Right ventricle myocardium superior (tissue), 1 donor: ENCODE measurements at regions not wholly inside any gene's neighbourhood (a gene's known extent, or its start where the extent isn't known, plus 50 kb on each side); places are given as distances from the start of the nearest gene placed in this dataset.

ENCODE experiments used
- ATAC-seq: fragments of 200-7000 bp; cut with Tn5 transposase; one replicate; pipeline ENCODE4 v1.9.1; 2020; ENCODE audit warnings: mild to moderate bottlenecking; ENCODE audit not compliant: poor library complexity
- DNase-seq: peaks from one replicate; pipeline ENCODE4 v3.0.0-alpha.2; 2020
- intact Hi-C: fragments of 100-400 bp; cut with DNase I; formaldehyde crosslinking; loops from one replicate; pipeline ENCODE4 v1.11.2; 2022
- donor health status: DM: no; HTN: yes; CAD: no; lungs with severe emphysema.

DNA sequence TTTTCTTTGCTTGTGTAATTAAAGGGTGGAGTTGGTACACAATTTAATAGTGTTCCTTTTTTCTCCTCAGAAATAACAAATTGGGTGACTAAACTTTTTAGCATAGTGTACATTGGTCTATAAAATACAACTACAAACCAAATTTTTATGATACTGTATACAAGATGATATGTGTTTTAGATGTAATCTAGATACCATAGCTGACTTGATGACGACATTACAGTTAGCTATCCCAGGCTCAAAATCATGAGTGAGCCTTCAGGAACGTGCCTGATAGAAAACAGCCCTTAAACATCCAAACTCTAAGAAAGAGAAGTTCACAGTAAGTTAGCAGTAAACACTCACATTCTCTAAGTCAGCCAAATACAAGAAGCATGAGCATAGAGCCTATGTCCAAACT lies 99.0 kb upstream of the SSTR1 start:
- ATAC-seq = no peak
- intact Hi-C loops = no loop called here
- no peak for DNase-seq

DNA sequence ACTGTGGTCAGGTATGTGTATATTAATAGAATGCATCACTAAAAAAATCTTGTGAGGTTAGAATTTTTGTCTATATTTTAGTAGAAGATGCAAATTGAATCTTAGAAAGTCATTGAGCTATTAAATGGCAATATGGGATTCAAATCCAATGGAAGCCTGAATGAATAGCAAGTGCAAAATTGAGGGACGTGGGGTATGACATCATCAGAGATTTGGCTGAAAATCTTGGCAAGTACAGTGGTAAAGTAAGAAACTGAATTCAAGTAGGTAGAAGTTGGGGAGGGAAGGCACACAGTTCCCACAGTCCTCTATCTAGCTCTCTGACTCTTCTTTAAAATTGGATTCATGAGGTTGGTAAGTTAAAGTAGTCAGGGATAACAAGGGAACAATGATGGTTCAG lies 97.4 kb upstream of the SSTR1 start:
- ATAC-seq (no peak), DNase-seq (no peak)
- intact Hi-C loops = no loop called here

DNA sequence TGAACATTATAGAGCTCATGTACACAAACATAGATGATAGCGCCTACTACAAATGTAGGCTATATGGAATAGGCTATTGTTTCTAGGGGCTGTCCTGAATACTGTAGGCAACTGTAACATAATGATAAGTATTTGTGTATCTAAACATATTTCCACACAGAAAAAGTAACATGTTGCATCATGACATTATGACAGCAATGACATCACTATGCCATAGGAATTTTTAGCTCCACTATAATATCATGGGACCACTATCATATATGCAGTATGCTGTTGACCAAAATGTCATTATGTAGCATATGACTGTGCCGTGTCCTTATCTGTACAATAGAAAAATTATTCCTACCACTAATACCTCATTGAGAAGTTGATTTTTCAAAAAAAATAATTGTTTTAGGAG lies 96.7 kb upstream of the SSTR1 start:
- ATAC-seq (no peak), DNase-seq (no peak)
- intact Hi-C loops = no loop called here

DNA sequence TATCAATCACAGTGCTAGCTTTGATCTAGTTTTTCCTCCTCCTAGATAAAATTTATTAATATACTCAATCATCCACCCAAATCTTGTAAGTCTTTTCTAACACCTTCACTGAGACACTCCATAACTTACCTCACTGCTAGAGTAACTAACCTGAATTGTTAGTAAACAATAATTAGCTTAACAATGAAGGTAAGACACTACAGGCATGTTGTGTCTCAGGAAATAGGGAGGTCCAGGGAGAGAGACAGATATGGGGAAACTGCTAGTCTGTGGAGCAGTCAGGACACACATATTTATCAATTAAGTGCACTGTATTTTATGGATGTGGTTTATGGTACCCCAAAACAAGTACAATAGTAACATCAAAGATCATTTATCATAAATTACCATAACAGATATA lies 94.2 kb upstream of the SSTR1 start:
- intact Hi-C loops = no loop called here
- ATAC-seq (no peak), DNase-seq (no peak)

DNA sequence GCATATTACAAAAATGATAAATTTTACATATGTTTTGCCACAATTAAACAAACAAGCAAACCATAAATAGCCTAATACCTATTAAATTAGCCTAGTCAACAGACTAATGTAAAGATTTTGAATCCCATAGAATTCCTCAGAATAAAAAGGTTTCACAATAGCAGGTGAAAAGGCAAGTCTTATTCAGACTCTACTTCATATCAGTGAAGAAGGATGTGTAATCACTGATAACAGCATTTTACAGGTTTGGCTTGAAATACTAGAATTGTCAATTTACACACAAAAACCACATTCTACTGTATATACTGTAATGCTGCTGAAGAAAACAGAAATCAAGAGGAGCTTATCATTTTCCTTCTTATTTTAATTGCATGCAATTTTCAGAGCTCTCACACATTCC lies 90.8 kb upstream of the SSTR1 start:
- ATAC-seq (no peak), DNase-seq (no peak)

DNA sequence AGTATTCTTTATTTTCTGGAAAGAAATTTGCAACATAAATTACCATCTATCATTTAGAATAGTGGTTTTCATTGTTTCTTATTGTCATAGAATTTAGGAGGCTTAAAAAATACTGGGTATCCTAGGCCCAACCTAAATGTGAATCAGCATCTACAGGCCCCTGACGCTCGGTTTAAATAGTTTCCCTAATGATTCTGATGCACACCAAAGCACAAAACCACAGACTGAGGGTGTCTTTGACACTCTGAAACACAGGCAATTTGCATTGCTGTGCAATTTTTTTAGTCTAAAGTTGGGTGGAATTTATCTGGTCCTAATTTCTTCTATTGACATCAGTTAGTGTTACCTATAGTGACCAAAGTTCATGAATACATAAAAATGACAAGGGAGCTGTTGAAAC lies 87.6 kb upstream of the SSTR1 start:
- DNase-seq = no peak
- ATAC-seq = no peak
- intact Hi-C loops = no loop called here

More for the DNA sequence above, 90.8 kb upstream of the SSTR1 start:
- intact Hi-C loops = no loop called here

DNA sequence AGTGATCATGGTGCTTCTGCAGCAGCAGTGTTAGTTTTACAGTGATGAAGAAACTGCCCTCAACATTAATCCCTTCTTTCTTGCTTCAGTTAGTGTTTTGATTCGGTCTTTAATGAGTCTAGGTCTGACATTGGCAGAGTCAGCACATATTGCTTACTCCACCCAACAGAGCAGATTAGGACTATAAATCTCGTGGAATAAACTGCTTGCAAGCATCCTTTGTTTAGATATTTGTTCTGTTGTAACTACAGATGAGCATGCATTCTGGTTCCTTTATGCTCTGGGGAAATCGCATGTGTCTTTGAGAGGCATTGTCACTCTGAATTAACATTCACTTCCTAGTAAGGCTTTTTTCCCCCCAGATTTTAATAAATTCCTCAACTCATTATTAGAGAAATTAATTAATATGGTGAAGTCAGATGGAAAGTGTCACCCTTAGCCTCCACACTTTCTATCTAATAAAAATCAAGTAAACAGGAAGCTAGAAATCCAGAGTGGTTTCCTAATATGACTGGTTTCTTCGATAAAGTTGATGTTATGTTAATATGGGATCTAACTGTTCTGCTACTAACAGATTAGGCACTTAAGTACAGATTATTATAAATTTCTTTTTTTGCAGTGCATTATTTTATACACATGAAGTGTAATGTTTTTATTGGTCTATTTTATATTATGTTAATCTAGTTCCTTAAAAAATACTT lies 86.2 kb upstream of the SSTR1 start:
- DNase-seq = no peak
- intact Hi-C loops = no loop called here
- no peak for ATAC-seq

DNA sequence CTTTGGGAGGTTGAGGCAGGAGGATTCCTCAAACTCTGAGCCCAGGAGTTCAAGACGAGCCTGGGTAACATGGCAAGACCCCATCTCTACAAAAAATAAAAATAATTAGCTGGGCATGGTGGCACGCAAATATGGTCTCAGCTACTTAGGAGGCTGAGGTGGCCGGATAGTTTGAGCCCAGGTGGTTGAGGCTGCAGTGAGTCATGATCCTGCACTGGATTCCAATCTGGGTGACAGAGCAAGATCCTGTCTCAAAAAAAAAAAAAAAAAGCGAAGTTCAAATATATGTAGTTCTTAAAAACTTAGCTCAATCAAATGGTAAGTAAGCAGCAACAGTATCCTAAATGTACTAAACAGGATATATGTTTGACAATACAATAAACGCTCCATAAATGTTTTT lies 85.5 kb upstream of the SSTR1 start:
- ATAC-seq = no peak

DNA sequence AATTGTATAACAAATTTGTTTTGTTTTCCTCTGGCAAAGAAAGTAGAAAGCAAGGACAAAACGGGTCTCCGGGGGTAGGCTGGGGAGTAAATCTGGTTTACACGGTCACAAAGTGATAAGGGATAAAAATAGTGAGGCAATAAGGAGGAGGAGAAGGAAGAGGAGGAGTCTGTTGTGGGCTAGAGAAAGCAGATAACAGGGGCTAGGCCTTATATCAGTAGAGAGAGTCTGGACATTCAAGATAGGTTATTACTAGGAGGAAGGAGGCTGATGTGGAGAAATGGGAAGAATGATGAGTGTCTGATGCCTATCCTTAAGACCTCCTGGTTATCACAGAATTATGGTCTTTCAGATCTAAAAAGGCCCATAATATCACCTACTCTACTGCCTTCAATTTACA lies 83.2 kb upstream of the SSTR1 start:
- intact Hi-C loops = no loop called here
- no peak for ATAC-seq
- DNase-seq = no peak

More for the DNA sequence above, 85.5 kb upstream of the SSTR1 start:
- DNase-seq = no peak
- intact Hi-C loops = no loop called here

DNA sequence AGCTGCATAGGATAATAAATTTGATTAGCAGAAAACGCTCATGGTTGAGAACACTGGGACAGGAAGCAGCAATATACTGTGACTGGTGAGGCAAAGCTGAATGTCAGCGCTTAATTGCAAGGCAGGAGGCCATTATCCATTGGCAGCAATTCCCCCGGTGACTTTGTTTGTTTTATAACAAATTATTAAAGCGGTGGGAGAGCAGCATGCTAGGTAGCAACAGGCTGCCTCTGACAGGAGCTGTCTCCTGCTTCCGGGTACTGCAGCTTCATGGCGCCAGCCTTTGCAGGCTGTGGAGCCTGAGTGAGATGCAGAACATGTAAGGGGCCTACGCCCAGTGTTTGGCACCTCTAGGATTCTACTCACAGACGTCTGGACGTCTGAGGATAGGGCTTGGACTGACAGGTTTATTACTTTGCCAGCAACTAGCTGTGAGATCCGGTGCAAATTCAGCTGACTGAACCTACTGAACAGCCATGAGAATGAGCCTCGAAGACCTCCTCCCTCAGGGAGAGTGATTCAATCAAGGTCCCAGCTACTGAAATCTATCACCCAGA lies 82.1 kb upstream of the SSTR1 start:
- no peak for ATAC-seq
- intact Hi-C loops = no loop called here
- DNase-seq = no peak

DNA sequence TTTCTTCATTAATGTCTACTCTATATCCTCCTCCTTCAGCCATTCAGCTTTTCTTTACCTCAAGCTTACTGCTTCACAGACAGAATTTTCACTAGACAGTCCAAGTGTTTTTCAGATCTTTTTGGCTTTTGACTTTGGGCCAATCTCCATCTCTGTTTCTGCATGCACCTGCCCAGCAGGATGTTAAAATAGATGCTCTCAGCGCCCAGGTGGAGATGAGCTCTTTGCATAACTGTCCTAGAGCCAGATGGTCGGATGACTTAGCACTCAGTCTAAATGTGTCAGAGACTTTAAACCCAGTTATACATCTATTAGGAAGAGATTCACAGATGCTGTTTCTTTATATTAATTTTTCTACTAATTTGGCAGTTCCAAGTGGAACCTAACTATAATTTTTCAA lies 80.3 kb upstream of the SSTR1 start:
- intact Hi-C loops = no loop called here
- ATAC-seq (no peak), DNase-seq (no peak)

DNA sequence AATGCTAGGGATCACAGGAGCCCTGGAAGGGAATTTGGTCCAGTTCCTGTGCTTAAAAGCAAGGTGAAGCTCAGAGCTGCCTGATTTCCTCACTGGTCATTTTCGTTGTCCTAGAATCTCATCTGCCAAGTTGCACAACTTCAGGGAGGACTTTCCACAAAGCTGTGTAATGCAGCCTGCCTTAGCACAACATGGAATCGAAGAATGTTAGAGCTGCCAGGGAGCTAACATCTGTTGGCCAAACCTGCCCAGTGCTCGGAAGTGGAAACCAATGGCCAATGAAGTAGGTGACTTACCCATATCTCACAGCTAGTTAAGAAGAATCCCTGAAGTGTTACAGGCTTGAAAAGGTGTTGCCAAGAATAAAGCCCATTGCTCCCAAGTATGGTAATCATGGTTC lies 79.9 kb upstream of the SSTR1 start:
- DNase-seq (no peak), ATAC-seq (no peak)
- intact Hi-C loops = no loop called here

DNA sequence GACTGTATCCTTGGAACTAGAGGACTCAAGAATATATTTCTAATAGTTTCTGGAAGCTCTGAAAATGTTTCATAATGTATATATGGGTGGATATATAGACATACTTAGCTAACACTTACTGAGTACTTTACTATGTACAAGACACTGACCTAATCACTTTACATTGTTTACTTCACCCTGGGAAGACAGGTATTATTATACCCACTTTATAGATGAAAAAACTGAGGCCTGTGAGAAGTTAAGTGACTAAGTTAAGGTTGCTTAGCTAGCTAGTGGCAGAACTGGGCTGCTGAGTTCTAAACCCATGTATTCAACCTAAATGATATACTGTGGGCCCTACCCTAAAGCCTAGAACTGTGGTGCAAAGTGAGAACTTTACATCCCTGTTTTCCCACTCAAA lies 79.1 kb upstream of the SSTR1 start:
- no peak for DNase-seq
- intact Hi-C loops = no loop called here
- no peak for ATAC-seq

DNA sequence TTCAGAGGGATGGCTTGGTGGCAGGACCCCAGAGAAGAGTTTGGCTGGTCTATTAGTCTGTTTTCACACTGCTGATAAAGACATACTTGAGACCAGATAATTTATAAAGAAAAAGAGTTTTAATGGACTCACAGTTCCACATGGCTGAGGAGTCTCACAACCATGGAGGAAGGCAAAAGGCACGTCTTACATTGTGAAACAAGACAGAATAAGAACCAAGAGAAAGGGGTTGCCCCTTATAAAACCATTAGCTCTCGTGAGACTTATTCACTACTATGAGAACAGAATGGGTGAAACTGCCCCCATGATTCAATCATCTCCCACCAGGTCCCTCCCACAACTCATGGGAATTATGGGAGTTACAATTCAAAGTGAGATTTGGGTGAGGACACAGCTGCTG lies 78.5 kb upstream of the SSTR1 start:
- no peak for ATAC-seq
- no peak for DNase-seq
- intact Hi-C loops = no loop called here

DNA sequence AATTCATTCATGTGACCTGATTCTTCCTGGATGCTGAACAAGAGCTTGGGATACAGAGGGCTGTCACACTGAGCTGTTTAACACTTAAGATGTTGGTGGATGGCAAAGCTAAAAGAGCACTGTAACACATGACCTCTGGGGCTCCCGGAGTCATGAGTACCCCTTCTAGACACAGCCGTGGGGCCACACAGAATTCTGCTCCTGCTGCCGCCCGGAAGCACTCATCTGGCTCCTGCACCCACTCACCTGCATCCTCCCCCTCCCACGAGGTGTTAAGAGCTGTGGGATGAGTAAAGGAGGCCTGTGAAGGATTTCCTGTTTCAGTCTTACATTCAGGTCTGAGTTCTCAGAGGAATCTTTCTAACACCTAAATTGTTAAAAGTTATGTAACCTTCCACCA lies 78.0 kb upstream of the SSTR1 start:
- intact Hi-C loops = no loop called here
- no peak for ATAC-seq
- DNase-seq = no peak

DNA sequence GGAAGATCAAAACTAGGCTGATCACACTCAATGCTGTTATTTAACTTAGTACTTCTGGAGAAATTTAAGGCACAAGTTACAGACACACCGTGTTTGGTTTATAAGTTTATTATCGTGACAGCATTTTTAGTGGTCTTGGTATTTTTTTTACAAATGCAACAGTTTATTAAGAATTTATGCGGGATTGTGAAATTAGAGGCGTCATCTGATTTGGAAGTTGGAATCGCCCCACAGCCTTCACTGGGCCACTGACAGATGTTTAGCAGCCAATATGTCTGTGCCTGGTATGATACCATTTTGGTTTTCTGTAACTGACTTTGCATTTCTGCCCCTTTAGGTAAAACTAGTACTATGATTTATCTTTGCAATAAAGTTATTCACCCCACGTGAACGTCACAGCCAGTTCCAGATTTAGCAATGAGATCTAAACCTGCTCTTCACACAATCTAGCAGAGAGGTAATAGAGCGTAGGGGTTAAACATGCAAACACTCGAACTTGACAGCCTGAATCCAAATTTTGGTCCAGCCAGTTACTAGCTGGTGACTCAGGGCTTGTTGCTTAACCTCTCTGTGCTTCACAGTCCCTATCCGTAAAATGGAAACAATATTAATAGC lies 73.2 kb upstream of the SSTR1 start:
- intact Hi-C loops = no loop called here
- no peak for ATAC-seq
- no peak for DNase-seq

DNA sequence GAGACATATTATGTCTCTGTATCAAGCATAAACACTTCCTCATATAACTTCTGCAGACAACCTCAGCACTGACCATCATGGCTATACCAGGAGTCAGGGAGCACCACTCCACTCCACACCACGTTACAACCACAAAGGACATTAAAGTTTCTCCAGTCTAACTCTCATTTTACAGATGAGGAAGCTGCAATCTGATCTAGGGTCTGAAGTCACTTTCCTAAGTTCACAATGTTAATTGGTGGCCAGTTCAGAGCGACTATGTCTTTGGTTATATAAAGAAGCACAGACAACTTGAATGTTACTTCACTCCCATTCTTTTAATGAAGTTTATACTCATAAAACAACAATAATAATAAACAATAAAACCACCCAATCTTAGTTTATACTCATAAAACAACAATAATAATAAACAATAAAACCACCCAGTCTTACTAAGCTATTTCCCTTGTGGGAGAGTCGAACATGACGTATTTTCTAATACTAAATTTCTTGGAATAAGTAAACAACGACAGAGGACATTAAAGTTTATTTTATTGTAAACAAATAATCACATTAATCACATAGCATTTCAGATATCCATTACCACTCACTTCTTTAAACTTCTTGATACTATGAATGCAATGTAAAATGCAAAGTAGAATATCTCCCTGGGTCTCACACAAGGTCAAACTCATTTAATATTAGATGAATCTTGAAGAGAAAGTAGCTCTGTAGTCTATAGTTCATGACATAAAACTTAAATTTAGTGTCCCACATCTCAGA lies 72.4 kb upstream of the SSTR1 start:
- intact Hi-C loops = no loop called here
- ATAC-seq (no peak), DNase-seq (no peak)

DNA sequence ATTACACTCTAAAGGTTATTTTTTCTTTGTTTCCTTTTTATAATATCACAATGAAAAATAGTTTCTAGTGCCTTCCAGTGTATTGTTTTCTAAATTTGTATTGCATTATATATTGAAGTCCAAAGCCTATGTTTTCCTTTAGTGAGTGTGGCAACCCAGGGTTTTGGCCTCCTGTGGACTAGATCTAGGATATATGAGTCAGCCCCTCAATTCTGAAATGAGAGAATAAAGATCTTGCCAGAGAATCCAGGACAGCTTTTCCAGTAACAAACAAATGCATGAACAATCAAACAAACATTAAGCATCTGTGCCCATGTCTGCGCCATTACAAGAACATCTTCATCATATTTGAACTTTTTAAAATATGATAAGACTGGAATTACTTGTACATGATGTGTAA lies 70.7 kb upstream of the SSTR1 start:
- ATAC-seq (no peak), DNase-seq (no peak)
- intact Hi-C loops = no loop called here

DNA sequence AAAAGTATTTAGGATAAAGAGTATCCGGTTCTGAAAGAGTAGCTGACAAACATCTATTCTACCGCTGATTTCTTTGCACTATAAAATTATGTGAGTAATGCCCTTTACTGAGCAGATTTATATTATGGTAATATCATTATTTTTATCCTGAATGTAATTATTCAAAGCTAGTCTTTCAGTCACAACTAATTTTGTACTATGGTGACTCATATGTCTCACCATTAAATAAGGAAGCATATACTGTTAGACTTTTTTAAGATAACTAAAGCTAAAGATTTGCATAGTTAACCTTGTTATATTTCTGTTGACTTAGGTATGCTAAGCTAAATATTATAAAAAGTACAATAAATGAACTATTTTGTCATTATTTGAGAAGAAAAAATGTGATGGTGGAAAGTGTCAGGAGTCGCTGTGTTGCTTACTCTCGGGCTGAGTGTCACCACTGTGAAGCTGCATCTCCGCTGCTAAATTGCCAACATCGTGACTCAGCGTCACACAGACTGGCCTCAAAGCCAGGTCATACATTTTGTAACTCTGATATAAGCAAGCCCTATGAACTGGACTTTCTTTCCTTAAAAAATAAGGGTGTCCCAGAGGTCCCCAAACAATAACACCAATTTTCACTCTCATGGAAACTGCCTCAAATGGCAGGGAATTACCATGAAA lies 69.1 kb upstream of the SSTR1 start:
- no peak for ATAC-seq
- intact Hi-C loops = no loop called here

DNA sequence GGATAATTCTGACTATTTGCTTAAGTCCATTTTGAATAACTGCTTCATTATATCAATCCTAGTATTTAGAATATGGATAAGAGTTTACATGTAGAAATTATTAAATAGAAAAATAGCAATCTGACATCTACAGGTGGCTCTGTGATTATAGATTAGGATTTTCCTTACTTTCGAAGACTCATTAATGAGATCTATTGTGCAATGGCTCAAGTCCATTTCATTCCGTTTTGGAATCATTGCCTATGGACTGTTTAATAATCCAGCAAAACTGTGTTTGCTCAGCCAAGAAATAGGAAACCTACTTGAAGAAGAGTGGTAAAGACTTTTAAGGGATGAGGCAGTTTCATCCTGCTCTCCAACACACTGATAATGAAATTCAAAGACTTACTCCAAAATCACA lies 67.8 kb upstream of the SSTR1 start:
- DNase-seq = no peak
- intact Hi-C loops = no loop called here
- ATAC-seq = no peak

More for the DNA sequence above, 69.1 kb upstream of the SSTR1 start:
- DNase-seq = no peak
